ENCODE measurements at regions not wholly inside any gene's neighbourhood (a gene's known extent, or its start where the extent isn't known, plus 50 kb on each side); places are given as distances from the start of the nearest gene placed in this dataset.
A peak's percentile ranks its signal among the peaks of the same experiment; 100 is the strongest.

GRCh38 chr15:70170096-70170699 is 72.5 kb upstream of the TLE3 start:
- DNase-seq: no peak

GRCh38 chr15:70169147-70169546 is 71.4 kb upstream of the TLE3 start:
- no peak for DNase-seq

DNA sequence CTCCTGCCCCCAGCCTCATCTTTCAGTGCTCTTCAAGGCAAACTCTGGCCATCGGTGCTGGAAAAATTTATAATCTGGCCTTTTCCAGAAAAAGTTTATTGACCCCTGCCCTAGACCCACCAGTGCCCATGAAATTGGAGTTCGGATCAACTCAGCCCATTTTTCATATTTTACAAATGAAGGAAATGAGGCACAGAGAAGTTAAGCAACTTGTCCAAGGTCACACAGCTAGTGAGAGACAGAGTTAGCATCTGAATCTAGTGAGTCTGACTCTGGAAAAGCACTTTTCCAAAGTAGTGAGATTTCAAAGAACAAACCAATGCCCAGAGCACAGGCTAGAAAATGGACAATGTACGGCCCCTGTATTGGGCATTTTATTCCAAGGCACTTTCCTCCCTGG is 69.4 kb upstream of the TLE3 start:
- no peak for DNase-seq

DNA sequence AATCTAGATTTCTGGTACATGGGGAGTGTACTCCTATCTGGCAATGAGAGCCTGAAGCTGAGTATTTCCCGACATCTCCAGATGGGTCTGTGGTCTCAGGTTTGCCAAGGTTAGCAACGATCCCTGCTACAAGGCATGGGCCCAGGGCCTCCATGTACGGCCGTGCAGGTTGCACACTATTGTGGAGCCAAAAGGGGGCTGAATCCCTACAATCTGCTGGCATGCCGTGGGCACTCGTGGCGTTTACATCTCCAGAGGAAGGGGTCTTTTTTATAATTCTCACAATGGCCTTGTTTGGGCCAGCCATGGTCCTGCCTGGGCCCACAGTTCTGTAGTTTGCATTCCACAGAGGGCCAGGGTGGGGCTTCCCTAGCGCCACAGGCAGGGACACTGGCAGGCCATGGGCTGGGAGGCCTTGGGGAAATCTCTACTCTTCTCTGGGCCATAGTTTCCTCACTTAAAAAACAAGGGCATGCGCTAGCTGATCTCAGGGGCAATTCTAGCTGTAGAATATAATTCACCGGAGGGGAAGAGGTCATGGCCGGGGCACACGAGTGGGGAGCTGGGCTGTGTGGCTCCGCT is 68.9 kb upstream of the TLE3 start:
- no peak for DNase-seq

DNA sequence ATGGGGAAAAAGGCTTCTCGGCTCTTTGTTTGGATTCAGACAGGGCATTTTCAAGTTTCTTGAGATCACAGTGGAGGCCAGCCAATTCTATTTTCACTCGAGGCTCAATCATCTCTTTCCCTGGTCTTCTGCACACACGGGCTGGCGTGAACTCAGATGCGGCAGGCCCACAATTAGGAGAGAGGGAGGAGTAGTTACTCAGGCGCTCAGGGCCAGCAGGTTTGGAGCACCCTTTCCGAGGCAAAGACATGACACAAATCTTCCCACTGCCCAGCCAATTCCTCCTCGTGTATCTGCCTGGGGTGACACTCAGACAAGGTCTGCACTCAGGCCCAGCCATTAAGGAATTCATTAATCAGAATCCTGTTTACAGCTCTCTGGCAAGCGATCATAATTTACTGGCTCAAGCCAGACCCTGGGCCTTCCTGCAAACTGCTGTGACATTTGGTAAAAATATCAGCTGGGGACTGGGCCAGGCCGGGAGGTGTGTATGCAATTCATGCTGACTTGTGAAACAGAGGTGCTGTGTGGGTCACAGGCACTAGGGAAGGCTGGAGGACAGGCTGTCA is 68.1 kb upstream of the TLE3 start:
- DNase-seq: no peak

- no peak for DNase-seq
Measured at GRCh38 chr15:70164910-70165715, 67.4 kb upstream of the TLE3 start.

- no peak for DNase-seq
Measured at GRCh38 chr15:70164156-70164900, 66.6 kb upstream of the TLE3 start.

- DNase-seq: no peak
Measured at GRCh38 chr15:70160803-70161565, 63.3 kb upstream of the TLE3 start.

GRCh38 chr15:70160267-70160666 is 62.5 kb upstream of the TLE3 start:
- DNase-seq: no peak

GRCh38 chr15:70159713-70160009 is 61.9 kb upstream of the TLE3 start:
- DNase-seq: no peak

- no peak for DNase-seq
Measured at GRCh38 chr15:70159001-70159712, 61.4 kb upstream of the TLE3 start.

DNA sequence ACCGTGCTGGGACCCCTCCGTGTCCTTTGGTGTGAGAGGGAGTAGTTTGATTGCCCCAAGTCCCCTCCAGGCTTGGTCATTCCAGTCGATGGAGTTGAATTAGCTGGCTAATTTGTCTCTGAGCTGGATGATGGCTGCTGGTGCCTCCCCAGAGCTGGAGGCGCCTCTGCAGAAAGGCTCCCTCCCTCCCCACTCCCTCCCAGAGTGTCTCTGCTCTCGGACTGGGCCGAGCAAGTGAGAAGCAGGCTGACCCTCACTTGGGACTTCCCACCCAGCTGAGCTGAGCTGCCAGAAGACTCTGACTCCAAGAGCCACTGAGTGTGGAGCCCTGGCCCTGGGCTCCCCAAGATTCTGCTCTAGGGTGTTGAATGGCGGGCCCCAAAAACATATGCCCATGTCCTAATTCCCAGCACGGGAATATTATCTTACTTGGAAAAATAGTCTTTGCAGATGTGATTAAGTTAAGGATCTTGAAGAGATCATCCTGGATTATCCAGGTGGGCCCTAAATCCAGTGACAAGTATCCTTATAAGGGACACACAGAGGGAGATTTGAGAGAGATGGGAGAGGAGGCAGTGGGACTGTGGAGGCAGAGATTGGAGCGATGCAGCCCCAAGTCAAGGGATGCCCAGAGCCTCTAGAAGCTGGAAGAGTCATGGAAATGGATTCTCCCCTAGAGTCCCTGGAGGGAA is 60.7 kb upstream of the TLE3 start:
- no peak for DNase-seq

DNA sequence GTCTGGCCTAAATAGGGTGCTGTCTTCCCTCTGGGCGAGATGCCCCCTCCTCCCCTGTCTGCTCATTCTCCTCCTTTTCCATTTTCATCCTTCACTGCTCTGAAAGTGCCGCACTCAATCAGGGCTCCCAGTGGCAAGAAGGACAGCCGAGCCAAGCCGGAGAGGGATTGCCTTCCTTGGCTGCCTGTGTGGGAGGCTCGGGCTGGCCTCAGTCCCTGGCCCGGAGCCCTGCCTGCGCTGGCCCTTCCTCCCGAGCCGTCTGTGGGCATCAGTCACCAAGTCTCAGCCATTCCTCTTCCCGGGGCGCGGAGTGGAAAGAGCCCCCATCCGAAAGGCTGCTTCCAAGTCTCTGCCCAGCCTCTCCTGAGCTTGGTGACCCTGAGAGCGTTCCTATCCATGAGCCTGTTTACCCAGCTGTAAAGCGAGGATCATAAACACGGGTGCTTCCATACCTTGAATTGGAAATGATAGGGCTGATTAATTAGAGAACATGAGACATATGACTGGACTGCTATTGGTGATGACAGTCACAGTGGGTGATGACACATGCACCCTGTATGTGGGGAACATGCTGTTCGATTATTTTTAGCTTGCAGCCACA is 59.1 kb upstream of the TLE3 start:
- DNase-seq: no peak

DNA sequence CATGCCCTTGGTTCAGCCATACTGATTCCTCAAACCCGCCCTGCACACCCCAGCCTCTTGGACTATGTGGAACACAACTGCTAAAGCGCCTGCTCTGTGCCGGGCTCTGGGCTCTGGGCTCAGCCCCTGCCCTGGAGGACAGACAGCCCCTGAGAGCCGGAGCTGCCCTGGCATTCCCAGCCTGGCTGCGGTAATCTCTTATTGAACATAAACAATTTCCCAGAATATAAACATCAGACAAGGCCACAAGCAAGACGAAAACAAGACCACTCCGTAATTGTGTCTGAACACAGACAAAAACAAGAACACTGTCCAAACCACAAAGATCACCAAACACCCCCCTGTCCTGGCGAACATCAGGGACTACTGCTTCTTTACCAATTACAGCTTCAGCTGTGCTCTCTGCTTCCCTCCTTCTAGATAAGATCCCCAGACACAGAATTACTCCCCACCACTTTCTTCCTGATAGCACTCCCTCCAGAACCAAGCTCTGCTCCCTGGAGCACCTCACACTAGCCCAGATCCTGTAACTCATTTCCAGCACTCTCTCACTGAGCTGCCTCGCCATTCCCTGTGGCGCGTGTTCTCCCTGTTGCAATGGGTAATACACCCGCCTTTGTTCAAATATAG is 57.1 kb upstream of the TLE3 start:
- no peak for DNase-seq

GRCh38 chr15:70153921-70154717 is 56.4 kb upstream of the TLE3 start:
- DNase-seq: no peak

DNA sequence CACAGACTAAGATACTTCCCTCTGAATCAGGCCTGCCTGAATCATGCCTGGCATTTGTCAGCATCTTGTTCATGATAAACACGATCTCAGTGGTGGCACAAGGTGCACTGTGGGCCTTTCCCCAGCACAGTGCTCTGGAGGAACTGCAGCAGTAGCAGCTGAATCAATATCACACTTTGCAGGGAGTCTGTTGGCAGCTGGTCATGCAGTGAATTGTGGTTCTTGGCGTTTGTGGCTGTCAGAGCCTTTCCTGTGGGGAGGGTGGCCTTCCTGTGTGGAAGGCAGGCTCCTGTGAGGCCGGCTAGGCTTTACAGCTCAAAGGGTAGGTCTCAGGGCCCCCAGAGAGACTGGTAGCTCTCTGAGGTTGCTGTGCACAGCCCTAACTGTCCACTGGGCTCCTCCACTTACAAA is 54.4 kb upstream of the TLE3 start:
- peak; percentile 30 for DNase-seq

DNA sequence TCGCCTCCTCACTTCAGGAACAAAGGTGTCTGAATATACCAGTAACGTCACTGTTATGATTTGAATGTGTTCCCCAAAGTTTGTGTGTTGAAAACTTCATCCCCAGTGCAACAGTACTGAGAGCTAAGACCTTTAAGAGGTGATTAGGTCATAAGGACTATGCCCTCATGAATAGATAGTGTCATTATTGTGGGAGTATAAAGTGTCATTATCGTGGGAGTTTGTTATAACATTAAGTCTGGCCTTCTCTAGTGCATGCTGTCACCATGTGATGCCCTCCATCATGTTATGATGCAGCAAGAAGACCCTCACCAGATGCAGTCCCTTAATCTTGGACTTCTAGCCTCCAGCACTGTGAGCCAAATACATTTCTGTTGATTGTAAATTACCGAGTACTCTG is 53.7 kb upstream of the TLE3 start:
- DNase-seq: no peak

GRCh38 chr15:70151003-70151402 is 53.3 kb upstream of the TLE3 start:
- no peak for DNase-seq

GRCh38 chr15:70150405-70150747 is 52.7 kb upstream of the TLE3 start:
- no peak for DNase-seq

Data from NCI-H2029 (cell line).